ENCODE measurements at regions not wholly inside any gene's neighbourhood (a gene's known extent, or its start where the extent isn't known, plus 50 kb on each side); places are given as distances from the start of the nearest gene placed in this dataset.

DNA sequence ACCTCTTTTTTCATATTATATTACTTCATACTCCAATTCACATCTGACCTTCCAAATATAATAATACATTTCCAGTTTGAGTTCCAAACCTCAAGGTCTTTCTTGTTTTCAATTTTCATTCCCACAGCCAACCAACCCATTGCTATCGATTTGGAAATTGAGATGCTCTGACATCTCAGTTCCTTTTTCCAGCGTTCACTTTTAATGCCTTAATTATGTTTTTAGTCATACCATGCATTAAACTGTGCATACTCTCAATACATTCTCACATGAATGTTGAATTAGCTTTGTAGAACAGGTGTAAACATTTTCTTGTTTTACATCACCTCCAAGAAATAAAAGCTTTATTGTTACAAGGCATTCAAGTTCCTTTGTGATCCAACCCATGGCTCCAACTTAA, 294.2 kb upstream of the ANO3 start:
- DNase-seq: no peak

DNA sequence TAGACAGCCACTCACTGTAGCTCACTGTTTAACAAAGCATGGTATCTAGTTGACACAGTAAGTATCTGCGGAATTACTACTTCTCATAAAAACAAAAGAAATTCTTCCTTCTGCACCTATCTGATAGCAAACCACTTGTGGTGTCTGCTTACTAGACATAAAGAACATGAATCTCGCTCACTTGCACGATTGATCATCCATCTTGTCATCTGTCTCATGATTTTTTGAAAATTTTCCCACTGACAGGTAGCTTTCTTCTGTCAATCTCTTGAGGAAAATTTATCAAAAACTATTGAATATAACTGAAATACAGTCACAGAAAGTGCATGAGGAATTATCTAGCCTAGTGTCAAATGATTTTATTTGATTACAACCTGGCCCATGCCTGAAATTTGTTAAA, 291.6 kb upstream of the ANO3 start:
- DNase-seq: no peak

DNA sequence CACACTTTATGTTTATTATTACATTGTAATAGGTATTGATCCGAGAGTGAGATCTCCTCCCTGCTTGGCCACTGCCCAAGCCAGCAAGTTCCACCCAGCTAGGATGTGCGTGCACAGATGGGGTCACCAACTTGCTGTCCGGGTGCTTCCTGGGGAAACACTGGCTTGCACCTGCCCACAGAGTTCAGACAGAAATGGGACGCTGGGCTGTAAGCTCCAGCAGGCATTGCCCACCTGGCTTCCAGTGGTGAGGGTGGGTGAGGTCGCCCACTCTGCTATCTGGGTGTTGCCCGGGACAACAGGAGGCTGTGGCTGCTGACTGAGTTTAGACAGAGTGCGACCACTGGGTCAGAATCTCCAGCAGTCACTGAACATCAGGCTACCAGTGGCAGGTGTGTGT, 289.8 kb upstream of the ANO3 start:
- DNase-seq: no peak

DNA sequence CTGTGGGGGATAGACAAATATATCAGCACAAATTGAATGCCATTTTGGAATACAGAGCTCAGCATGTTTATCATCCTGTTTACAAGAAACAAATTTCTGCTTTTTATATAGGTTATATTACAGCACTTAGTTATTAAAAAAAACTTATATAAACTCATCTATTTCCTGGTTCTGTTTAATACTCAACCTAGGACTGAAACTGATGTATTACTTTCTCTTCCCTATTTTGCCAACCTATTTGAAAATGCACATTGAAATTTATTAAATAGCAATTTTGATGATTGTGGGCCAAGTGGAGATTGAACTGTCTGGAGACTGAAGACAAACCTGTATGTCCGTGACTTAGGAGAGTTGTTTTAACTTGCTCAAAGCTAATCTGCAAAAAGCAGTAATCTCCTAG, 288.3 kb upstream of the ANO3 start:
- DNase-seq: no peak

DNA sequence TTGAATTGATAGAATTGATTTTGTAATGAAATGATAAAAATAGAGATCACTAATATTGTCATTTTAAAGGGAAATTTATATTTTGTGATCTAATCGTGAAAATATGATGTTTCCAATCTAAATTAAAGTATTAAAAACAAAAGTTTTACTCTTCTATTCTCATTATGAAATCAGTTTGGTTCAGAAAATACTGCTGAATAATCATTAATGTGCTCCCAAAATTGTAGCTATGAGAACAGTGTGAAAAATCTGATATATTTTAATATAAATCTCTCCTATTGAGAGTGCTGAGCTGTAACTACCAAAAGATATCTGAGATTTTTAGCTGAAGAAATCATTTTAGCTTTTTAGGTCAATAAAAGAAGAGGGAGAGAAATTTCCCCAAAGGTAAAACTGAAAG, 287.5 kb upstream of the ANO3 start:
- no peak for DNase-seq

DNA sequence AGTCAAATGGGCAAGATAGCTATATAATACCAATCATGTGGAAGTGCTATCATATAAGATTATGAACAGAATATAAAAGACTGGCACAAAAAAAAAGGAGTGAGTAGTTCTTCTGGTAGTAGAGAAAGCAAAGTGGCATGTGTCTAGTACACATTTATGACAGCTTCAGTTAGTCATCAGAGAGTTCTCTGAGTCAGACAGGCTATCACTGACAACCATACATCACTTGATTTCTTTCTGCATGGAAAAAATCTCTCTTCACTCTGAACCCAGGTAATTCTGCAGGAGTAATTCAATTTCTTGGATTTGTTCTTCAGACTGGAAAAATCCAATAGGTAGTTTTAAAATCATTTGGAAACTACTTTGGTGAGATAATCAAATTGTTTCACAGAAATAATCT, 286.8 kb upstream of the ANO3 start:
- no peak for DNase-seq

DNA sequence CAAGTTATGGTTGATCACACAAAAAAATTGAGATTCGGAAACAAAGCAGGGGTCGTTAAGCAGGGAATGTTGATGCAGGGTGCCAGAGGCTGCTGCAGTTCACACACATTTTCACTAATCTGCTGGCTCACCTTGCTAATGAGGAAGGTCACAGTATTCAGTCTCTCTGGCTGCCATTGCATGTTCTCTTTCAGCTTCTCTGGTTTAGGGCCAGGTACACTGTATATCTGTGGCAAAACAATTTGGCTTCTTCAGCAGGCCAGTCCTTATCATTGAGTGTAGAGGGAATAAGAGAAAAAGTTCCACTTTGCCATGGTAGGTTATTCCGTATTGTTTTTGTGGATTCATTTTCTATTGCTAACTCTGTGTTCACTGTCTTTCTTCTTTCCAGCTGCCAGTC, 283.7 kb upstream of the ANO3 start:
- DNase-seq: no peak

DNA sequence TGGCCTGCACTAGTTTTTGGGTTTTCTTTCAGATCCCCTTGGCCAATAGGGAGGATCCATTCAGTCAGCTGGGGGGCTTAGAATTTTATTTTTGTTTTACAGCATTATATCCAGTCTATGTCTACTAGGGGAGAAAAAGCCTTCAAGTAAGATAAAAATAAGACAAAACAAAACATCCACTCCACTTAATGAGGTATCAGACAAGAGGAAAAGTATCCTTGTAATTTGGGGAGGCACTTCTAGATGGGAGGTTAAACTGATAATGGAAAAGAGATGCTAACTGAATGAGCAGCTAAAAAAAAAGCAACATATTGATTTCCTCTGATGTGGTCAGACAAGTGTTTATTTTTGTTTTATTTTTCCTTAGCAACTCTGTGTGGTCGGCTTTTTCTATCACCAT, 278.0 kb upstream of the ANO3 start:
- no peak for DNase-seq

DNA sequence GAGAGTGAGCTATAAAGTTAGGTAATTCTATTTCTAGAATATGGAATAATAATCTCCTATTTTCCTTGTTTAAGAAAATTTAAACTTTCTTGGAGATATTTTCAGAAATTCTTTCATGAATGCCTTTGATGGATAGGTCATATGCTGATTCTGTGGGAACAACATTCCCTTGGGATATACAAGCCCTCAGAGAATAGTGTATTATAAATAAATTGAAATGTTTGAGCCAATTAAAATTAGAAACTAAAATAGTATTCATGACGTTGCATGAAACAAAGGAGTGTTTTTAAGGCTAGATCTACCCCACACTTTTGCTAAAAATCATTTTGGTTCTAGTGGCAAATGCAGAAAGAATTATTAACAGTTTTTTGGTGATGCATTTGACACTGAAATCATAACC, 269.3 kb upstream of the ANO3 start:
- DNase-seq: no peak

DNA sequence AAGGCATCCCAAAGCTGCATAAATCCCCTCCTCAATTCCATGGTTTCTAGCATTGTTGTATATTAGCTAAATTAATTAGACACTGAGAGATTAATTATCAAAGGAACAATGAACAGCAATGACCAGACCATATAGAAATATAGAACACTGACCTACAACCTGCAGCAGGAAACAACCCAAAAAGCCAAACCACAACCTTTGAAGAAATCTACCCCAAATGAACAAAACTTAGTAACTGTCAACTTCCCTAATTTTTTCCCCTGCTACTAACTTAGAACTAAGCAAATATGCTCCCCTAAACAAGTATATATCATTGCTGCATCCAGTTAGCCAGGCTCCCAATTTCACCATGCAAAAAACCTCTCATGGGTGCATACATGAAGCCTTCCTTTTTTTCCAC, 268.0 kb upstream of the ANO3 start:
- no peak for DNase-seq

DNA sequence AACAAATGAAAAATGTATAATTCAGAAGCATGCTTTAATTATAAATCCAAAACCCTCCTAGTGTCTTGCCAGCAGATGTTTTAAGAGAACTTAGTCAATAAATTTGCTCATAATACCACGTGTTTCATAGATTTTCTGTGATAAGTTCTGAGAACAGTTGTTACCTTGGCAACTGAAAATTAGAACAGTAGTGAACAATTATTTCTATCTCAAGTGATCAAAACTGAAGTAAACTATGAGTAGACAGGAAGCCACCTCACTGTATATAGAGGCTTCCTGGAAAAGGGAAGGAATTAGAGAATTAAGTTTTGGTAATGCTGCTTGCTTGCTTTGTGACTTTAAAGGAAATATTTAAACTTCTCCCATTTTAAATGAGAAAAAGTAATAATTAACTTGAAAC, 266.0 kb upstream of the ANO3 start:
- no peak for DNase-seq

DNA sequence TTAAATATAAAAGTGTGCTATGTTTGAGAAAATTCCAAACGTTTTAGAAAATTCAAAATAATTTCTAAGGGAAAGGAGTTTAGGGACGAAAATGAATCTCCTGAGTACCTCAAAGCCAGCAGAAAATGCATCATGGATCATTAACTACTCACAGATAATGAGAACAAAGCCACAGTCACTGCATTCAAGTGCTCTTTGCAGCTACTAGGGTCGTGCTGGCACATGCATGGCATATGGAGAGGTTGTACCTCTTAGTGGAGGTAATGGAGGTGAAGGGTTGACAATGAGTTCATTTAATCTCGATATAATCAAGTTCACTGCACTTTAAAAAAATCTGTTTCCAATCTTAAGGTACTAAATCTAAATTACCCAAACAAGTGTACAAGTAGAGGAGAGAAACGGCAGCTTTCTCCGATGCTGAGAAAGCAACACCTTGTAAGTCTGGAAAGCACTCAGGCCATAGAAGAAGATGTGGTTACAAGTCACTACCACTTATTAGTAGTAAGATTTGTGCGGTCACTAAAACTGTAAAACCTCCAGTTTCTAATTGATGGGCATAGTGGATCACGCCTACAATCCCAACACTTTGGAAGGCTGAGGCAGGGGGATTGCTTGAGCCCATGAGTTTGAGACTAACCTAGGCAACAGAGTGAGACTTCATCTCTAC, 261.1 kb upstream of the ANO3 start:
- no peak for DNase-seq

DNA sequence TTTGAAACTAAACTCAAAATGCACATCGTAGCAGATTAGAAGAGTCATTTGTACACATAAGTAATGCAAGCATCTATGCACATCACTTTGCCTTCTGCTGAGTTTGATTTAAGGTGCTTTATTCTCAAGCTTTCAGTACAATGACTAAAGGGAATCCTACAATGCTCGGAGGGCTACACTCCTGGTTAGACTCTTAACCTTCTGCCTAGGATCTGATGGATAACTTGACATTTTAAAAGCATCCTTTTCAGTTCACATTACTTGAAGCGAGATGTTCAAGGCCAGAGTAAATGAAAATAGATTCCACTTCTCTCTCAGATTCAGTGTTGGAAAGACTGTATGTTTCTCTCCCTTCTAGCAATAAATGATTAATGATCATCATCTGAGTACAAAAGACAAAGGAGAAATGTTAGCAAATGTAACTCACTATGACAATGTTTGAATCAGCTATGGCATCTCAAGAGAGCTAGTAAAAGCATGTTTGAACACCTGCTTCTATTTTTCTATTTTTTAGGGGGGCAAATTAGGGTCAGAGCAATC, 259.2 kb upstream of the ANO3 start:
- no peak for DNase-seq

DNA sequence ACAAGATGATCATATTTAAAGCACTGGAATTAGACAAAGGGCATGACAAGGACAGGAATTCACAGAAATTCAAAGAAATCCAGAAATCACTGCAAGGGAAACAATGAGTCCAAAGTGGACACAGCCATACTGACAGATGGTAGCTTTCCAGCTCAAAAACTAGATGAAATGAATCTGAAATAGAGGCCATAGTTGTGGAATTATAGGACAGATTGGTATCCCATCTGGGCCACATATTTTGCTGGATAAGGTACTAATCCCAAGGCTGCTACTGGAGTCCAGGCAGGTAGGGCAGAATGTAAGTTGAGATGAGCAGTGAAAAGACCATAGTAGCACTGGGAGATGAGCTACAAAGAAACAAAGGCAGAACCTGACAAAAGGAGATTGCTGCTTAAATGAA, 258.3 kb upstream of the ANO3 start:
- DNase-seq: no peak

DNA sequence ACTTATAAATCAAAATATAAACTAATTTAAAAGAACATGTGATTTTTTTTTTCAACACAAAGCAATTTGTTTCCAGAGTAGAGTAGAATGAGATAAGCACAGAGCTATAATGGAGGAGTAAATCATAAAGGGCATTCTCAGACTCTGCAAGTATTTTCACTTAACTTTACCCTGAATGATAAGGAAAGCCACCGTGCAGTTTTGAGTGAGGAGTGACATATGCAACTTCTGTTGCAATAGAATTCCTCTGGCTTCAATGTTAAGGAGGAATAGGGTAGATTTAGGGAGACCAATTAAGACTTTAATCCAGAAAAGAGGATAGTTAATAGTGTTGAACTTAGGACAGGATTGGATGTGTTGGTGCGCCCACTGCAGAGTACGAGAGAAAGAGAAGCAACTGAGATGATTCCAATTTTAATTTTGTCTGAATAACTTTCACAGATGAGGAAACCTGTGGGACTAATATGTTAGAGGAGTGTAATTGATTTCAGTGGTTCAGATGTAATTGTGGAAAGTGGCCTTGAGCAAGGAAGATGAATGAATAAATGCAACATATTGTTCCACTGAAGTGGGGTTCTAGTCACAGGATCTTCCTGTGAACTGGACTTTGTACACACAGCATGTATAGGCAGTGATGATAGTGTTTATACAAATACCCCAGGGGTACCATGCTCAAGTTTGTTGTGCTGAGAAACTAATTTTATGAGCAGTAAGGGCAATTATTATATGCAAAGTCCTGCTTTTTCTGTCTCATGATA, 255.5 kb upstream of the ANO3 start:
- DNase-seq: no peak

DNA sequence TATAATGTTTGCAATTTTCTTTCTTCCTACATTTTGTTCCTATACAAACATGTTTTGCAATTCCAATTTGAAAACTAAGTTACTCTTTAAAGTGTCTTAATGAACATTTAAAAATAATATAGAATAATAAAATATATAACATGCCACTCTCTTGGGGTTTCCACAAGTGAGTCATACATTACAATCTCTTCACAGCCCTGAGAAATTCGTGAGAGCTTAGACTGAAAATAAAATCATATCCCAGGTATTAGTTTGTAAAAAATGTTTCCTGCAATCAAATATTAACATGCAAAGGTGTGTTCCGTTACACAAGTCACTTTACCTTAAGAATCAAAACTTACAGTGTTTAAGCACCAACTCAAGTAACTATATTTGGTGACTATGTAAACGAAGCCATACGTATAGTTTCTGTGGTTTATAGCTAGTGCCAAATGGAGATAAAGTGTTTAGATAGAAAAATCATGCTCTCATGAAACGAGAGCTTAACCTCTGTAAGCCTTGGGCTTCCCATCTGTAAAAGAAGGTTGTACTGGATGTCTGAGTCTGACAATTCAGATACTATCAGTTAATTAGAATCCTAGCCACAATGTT, 253.6 kb upstream of the ANO3 start:
- DNase-seq: no peak

DNA sequence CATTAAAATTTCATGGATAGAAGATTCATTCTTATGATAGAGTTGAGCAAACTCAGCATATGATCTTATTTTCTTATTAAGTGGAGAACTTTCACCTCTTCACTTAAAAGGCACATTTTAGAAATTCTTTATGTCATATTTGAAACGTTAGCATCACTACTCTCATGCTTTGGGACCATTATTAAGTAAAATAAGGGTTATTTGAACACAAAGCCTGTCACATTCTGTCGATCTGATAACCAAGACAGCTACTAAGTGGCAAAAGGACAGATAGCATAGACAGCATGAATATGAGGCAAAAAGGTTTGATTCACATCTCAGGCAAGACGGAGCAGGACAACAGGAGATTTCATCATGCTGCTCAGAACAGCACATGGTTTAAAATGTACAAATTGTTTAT, 247.6 kb upstream of the ANO3 start:
- DNase-seq: no peak

DNA sequence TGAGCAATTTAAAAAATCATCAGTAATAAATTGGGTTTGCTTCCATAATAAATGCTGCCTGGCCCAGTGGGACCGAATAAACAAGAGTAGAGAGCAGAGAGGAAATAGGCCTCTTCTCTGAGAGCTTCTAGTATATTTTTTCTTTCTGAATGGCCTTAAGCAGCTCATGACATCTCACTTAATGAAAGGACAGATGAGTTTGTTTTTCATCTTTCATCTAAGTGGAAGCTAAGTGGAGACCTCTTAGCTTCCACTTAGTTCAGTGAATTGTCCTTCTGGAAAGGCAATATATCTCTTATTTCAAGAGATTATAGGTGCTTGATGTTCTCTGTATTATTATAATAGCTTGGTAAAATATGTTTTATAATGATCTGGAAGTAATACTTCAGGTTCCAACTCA, 245.9 kb upstream of the ANO3 start:
- no peak for DNase-seq

DNA sequence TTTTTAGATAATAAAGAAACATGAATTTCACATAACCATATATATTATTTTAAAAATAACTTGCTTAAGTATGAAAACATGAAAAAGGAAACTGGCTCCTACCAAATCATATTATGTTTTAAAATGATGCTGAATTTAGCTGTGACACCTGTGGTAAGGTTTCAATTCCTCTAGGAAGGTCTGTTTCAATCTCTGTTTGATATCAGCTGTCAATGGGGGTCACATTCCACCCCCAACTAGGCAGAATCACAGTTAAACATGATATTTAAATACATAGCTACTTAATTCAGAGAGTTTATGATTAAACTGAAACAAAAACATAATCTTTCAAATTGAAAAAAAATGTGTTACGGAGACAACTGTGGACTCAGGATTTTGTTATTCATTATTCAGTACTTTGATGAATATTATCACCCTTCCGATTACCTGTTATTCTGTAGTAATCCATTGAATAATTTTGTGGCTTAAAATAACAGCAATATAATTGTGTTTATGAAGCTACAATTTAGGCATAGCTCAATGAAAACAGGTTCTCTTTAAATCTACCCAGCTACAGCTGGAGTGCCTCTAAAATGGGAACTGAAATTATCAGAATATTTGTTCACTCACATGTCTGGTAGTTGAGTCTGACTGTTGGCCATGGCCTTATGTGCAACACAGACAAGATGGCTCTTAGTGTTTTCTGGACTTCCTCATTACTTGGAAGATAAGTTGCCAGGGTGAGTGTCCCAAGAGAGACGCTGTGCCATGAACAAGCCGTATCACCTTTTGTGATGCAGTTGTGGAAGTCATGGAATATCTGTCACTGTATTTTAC, 244.6 kb upstream of the ANO3 start:
- DNase-seq: no peak

DNA sequence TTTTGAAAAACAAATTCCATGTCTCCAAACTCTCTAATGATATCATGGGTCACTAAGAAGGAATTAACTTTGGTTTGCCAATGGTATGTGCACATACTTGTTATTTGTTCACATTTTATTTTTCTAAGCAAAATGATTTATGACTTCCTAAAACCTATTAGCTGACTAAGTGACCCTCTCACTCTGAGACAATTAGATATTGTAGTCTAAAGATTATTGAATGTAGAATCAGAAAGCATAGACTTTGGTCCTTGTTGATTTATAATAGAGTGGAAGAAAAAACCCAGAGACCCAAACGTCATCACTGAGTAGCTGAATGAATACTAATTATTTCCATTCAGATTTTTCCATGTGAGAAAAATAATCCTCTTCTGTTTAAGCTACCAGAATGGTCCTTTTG, 243.5 kb upstream of the ANO3 start:
- no peak for DNase-seq

DNA sequence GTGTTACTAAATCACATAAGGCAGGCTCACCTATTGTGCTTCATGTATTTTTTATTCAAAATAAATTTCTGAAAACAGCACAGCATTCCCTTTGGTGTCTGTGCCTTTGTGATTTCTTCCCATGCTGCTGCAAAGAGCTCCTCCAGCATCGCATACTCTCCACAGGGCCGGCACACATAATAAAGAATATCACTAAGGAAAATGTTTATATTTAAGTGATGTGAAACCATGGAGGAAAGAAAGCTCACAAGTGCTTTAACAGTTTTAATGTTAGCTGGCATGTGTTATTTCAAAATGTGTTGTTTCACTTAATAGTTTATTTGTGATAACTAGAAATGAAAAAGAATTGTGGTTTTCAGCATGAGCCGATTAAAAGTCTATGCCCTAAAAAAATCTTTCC, 241.3 kb upstream of the ANO3 start:
- no peak for DNase-seq

DNA sequence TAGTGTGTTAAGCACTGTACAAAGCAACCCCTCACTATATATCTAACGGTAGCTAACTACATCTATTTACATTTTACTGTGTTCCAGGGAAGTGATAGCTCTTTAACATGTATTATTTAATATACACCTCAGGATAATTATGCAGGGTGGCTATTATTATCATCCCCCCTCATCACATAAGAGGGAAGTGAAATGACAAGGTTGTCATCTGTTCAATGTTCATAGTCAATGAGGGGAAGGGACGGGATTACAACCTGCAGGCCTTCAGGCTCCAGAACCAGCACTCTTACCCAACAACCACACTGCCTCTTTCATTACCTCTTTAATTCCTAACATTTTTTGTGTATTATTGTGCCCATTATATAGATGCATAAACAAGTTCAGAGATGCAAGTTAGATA, 238.7 kb upstream of the ANO3 start:
- DNase-seq: no peak

DNA sequence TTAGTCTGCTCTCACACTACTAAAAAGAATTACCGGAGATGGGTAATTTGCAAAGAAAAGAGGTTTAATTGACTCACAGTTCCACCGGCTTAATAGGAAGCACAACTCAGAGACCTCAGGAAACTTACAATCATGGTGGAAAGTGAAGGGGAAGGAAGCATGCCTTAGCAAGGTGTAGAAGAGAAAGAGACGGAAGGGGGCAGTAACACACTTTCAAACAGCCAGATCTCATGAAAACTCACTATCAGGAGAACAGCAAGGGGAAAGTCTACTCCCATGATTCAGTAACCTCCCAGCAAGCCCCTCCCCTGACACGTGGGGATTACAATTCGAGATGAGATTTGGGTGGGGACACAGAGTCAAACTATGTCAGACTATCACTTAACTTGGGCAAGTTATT, 236.6 kb upstream of the ANO3 start:
- DNase-seq: no peak
